Erythroblast (primary cell): ENCODE measurements at regions not wholly inside any gene's neighbourhood (a gene's known extent, or its start where the extent isn't known, plus 50 kb on each side); places are given as distances from the start of the nearest gene placed in this dataset.

Experiments used
- GATA1 ChIP-seq: IDR thresholded peaks from 2 replicates; pipeline ENCODE4 v1.6.1; 2011; ENCODE audit warnings: low read depth, mild to moderate bottlenecking, control low read depth, low read length, moderate library complexity
- POLR2A ChIP-seq: IDR thresholded peaks from 2 replicates; pipeline ENCODE4 v1.6.1; 2011; ENCODE audit warnings: mild to moderate bottlenecking, low read length

DNA sequence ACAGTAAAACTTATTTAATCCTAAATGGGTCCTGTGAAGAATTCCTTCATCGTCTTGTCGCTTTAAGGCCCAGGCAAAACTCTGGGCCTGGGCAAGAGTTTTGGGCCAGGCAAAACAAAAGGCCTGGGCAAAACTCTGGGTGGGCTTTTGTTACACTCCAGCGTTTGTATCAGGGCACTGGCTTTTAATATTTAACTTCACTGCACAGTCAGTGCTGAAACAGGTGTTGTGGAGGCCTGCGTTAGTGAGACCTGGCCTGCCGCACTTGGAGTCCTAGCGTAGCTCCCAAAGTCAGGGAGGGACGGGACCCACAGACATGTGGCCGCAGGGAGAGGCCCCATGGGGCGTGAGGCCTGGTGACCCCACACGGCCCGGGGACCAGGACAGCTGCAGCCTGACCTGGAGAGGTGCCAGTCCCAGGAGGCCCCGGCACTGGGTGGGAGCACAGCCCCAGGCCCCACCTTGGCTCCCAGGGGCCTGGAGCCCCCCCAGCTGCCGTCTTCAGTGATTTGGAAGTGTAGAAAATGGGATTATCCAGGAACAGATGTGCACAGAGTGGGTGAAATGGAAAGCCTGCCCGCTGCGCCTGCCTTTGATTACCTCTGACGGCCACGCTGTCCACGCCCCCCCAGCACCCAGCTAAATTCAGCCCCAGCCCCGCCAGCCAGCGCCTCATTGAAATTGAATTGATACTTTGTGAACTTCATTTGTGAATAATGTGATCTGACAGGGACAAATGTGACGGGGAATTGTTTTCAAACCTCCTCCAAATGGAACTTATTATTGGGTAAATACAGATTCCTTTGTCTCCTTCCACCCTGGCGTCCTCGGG, 132.9 kb upstream of the NKX1-1 start:
- TF ChIP-seq POLR2A (no peak), GATA1 (no peak)
